OCI-LY3 (cell line): ENCODE measurements at regions not wholly inside any gene's neighbourhood (a gene's known extent, or its start where the extent isn't known, plus 50 kb on each side); places are given as distances from the start of the nearest gene placed in this dataset.

Experiments used
- H2AFZ ChIP-seq: fragments of 200-600, 300-600 bp; shearing (Covaris generic); 2 replicates; pipeline ENCODE4 v1.6.0; 2014; ENCODE audit warnings: antibody characterized with exemption, low read depth, low read length
- H3K27ac ChIP-seq: fragments of 200-600, 300-600 bp; sonication (generic); 2 replicates; pipeline ENCODE4 v1.5.1; 2014; ENCODE audit warnings: mild to moderate bottlenecking, low read length, moderate library complexity, mixed read lengths
- H3K27me3 ChIP-seq: fragments of 200-600, 300-600 bp; sonication (generic); 2 replicates; pipeline ENCODE4 v1.6.1; 2014; ENCODE audit warnings: low read depth, low read length, mixed read lengths
- H3K36me3 ChIP-seq: fragments of 200-600, 300-600 bp; sonication (generic); replicated peaks from 2 replicates; pipeline ENCODE3; 2014; ENCODE audit warnings: low read depth, low read length, mixed read lengths
- H3K4me1 ChIP-seq: fragments of 300-600, 200-600 bp; sonication (generic); 2 replicates; pipeline ENCODE4 v1.6.1; 2014; ENCODE audit warnings: low read length, mixed read lengths
- H3K4me2 ChIP-seq: fragments of 200-600, 300-600 bp; sonication (generic); 2 replicates; pipeline ENCODE4 v1.6.1; 2014; ENCODE audit warnings: low read length, mixed read lengths
- H3K4me3 ChIP-seq: fragments of 300-600, 200-600 bp; sonication (generic); 2 replicates; pipeline ENCODE4 v1.5.1; 2014; ENCODE audit warnings: antibody characterized with exemption, mild to moderate bottlenecking, low read length, moderate library complexity
- H3K79me2 ChIP-seq: fragments of 300-600, 200-600 bp; shearing (Covaris generic); 2 replicates; pipeline ENCODE4 v1.6.1; 2014; ENCODE audit warnings: mild to moderate bottlenecking, low read length, mixed read lengths
- H3K9ac ChIP-seq: fragments of 300-600, 200-600 bp; shearing (Covaris generic); 2 replicates; pipeline ENCODE4 v1.6.0; 2014; ENCODE audit warnings: mild to moderate bottlenecking, low read length, moderate library complexity
- H3K9me3 ChIP-seq: fragments of 200-600, 300-600 bp; shearing (Covaris generic); 2 replicates; pipeline ENCODE4 v1.6.1; 2014; ENCODE audit warnings: low read length, mixed read lengths; ENCODE audit not compliant: insufficient read depth
- H4K20me1 ChIP-seq: fragments of 200-600, 300-600 bp; sonication (generic); 2 replicates; pipeline ENCODE4 v1.6.1; 2016; ENCODE audit warnings: low read length, mixed read lengths; ENCODE audit not compliant: insufficient read depth
- EZH2phosphoT487 ChIP-seq: fragments of 200-600 bp; shearing (Covaris generic); IDR thresholded peaks from 2 replicates; pipeline ENCODE4 v1.6.1; 2018; ENCODE audit warnings: antibody characterized with exemption, mixed run types, low read depth
- TF ChIP-seq, protein P1 (sequence below): fragments of 200-600, 300-600 bp; sonication (generic); IDR thresholded peaks from 2 replicates; pipeline ENCODE4 v1.5.1; 2014; ENCODE audit warnings: antibody characterized with exemption, low read length, low read depth

DNA sequence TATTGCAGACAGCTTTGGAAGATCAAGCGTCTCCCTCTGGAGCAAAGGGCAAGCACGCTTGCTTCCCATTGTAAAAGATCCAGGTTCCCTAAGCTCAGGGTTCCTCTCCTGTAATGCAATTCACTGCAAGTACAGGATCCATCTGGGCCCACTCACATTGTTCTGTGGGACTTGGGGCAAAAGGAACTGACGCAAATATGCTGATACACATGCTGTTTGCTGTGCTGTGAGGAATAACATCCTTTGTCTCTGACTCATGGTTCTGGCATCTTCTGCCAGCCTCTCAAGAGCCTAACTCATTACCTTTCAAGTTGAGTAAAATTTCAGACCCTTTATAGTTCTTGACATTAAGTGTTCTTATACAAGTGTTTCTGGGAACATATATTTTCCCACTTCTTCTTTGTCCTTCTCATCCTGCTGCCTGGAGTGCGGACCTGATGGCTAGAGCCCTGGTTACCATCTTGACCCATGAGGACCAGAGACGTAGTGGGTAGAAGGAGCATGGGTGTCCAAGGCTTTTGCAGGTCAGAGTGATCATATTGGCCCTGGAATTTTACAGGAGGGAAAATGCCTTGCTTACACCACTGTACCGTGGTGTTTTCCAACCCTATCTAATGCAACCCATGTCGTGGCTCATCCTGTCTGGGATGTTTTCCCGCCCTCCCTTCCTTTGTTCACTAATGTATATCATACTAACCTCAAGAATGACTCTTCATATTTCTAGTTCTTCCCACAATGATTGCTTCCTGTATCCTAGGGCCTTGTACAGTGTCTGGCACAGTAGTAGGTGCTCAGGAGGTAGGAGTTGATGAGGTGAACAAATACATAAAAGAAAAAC, 145.7 kb upstream of the GLI2 start:
- no peaks in the 10 kb centered on the region for H3K36me3 ChIP-seq
- H3K9me3 ChIP-seq = no peaks in the 10 kb centered on the region
- no peak for TF ChIP-seq EZH2phosphoT487
- TF ChIP-seq, protein P1, sequence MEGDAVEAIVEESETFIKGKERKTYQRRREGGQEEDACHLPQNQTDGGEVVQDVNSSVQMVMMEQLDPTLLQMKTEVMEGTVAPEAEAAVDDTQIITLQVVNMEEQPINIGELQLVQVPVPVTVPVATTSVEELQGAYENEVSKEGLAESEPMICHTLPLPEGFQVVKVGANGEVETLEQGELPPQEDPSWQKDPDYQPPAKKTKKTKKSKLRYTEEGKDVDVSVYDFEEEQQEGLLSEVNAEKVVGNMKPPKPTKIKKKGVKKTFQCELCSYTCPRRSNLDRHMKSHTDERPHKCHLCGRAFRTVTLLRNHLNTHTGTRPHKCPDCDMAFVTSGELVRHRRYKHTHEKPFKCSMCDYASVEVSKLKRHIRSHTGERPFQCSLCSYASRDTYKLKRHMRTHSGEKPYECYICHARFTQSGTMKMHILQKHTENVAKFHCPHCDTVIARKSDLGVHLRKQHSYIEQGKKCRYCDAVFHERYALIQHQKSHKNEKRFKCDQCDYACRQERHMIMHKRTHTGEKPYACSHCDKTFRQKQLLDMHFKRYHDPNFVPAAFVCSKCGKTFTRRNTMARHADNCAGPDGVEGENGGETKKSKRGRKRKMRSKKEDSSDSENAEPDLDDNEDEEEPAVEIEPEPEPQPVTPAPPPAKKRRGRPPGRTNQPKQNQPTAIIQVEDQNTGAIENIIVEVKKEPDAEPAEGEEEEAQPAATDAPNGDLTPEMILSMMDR = no peak
- peaks cover 14% of the 10 kb centered on the region for H3K27me3 ChIP-seq
- H3K27ac ChIP-seq = no peak overlapping the region
- no peak overlapping the region for H3K9ac ChIP-seq
- no peak overlapping the region for H2AFZ ChIP-seq
- H3K4me3 ChIP-seq = no peak overlapping the region
- H3K4me1 ChIP-seq = no peaks in the 10 kb centered on the region
- H3K4me2 ChIP-seq = no peak overlapping the region
- no peaks in the 10 kb centered on the region for H4K20me1 ChIP-seq
- no peaks in the 10 kb centered on the region for H3K79me2 ChIP-seq

DNA sequence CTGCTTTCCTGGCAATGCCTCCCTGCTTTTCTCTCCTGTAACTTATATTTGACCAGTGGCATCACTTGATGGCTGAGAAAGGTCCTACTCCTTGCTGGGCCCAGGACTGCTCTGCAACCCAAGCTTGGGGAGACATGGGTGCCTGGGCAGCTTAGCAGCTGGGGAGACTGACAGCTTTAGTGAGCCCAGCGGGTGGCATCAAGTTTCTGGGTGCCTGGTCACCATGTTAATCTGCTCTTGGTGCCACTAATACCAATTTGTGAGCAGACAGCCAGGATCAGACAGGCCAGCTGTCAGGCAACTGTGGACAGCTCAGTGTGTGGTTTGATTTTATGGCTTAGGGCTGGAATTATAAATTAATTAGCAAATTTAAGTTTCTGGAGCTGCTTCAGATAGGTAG, 144.8 kb upstream of the GLI2 start:
- Histone ChIP-seq H4K20me1 (no peaks in the 10 kb centered on the region), H3K4me3 (no peak overlapping the region), H3K4me1 (no peaks in the 10 kb centered on the region), H2AFZ (no peak overlapping the region), H3K36me3 (no peaks in the 10 kb centered on the region), H3K9me3 (no peaks in the 10 kb centered on the region), H3K79me2 (no peaks in the 10 kb centered on the region), H3K27ac (no peak overlapping the region), H3K9ac (no peak overlapping the region), H3K4me2 (no peak overlapping the region), H3K27me3 (peaks cover 14% of the 10 kb centered on the region)
- TF ChIP-seq, protein P1 = no peak
- no peak for TF ChIP-seq EZH2phosphoT487

DNA sequence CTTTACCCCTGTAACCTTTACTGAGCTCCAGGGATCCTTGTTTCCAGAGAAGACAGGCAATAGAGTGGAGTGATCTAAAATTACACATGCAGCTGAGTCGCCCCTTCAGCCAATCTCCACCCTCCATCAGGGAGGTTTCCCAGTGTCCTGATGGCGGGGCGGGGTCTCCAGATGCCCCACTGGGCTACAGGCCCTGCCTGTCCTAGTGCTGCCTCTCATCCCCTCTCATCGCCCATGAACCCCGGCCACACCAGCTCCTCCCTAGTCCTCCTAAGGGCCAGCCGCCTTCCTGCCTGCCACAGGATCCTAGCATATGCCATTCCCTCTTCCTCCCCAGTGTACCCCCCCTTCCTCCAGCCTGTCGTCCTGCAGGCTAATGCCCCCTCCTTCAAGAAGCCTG, 144.1 kb upstream of the GLI2 start:
- H2AFZ ChIP-seq = no peak overlapping the region
- H3K27me3 ChIP-seq = peaks cover 14% of the 10 kb centered on the region
- TF ChIP-seq, protein P1 = no peak
- TF ChIP-seq EZH2phosphoT487 = no peak
- H3K27ac ChIP-seq = no peak overlapping the region
- no peaks in the 10 kb centered on the region for H3K4me1 ChIP-seq
- H3K4me3 ChIP-seq = no peak overlapping the region
- no peaks in the 10 kb centered on the region for H3K79me2 ChIP-seq
- H3K9ac ChIP-seq = no peak overlapping the region
- H4K20me1 ChIP-seq = no peaks in the 10 kb centered on the region
- H3K36me3 ChIP-seq = no peaks in the 10 kb centered on the region
- H3K4me2 ChIP-seq = no peak overlapping the region
- no peaks in the 10 kb centered on the region for H3K9me3 ChIP-seq

DNA sequence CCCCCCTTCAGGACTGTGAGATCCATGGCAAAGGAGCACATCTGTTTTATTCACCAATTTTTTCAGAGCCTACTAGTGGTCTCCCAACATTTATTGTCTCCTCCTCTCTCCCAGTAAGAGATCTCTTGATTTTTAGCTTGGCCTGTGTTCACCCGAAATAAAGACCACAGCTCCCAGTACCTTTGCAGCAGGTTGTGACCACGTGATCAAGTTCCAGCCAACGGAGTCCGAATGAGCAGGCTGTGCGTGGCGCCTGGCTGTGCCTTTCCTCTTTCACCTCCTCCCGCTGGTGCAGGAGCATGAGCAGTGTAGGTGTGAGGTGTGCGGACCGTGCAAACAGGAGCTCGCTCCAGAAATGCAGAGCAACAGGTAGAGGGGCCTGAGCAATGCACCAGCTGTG, 143.6 kb upstream of the GLI2 start:
- Histone ChIP-seq H3K9me3 (no peaks in the 10 kb centered on the region), H3K36me3 (no peaks in the 10 kb centered on the region), H3K4me2 (no peak overlapping the region), H3K9ac (no peak overlapping the region), H3K27me3 (peaks cover 14% of the 10 kb centered on the region), H3K27ac (no peak overlapping the region), H3K4me3 (no peak overlapping the region), H3K79me2 (no peaks in the 10 kb centered on the region), H3K4me1 (no peaks in the 10 kb centered on the region), H4K20me1 (no peaks in the 10 kb centered on the region), H2AFZ (no peak overlapping the region)
- TF ChIP-seq, protein P1 = no peak
- no peak for TF ChIP-seq EZH2phosphoT487
